SK-N-SH treated with all-trans-retinoic acid at 6 μM for 48 hours (cell line): ENCODE measurements at regions not wholly inside any gene's neighbourhood (a gene's known extent, or its start where the extent isn't known, plus 50 kb on each side); places are given as distances from the start of the nearest gene placed in this dataset.

Experiments
- ATAC-seq: fragments of 200-7000 bp; cut with Tn5 transposase; 3 replicates; pipeline ENCODE4 v1.9.1; 2020; ENCODE audit warnings: mild to moderate bottlenecking, moderate library complexity
- ARNTL ChIP-seq: fragments of 450-650 bp; formaldehyde crosslinking; IDR thresholded peaks from 2 replicates; pipeline ENCODE4 v1.5.0; 2020; ENCODE audit warnings: low read depth, mild to moderate bottlenecking, moderate library complexity, borderline replicate concordance
- BACH2 ChIP-seq: fragments of 250-450 bp; sonication (Bioruptor Pico); IDR thresholded peaks from 2 replicates; pipeline ENCODE4 v1.9.0; 2021; ENCODE audit warnings: mild to moderate bottlenecking, borderline replicate concordance
- CSDC2 ChIP-seq: fragments of 250-450 bp; sonication (Bioruptor Pico); IDR thresholded peaks from 2 replicates; pipeline ENCODE4 v1.5.0; 2020; ENCODE audit warnings: mild to moderate bottlenecking, moderate library complexity
- ESRRG ChIP-seq: fragments of 250-450 bp; sonication (Bioruptor Pico); IDR thresholded peaks from 2 replicates; pipeline ENCODE4 v1.6.1; 2021; ENCODE audit warnings: mild to moderate bottlenecking
- GLIS3 ChIP-seq: fragments of 250-450 bp; sonication (Bioruptor Pico); IDR thresholded peaks from 2 replicates; pipeline ENCODE4 v1.5.0; 2020; ENCODE audit warnings: mild to moderate bottlenecking, moderate library complexity
- ISL1 ChIP-seq: fragments of 250-450 bp; sonication (Bioruptor Pico); IDR thresholded peaks from 2 replicates; pipeline ENCODE4 v2.1.2; 2022; ENCODE audit warnings: mild to moderate bottlenecking, moderate library complexity
- OSR1 ChIP-seq: fragments of 250-450 bp; sonication (Bioruptor Pico); IDR thresholded peaks from 2 replicates; pipeline ENCODE4 v1.8.0; 2022; ENCODE audit warnings: moderate library complexity, mild to moderate bottlenecking, inconsistent platforms
- PPARA ChIP-seq: fragments of 250-450 bp; sonication (Bioruptor Pico); IDR thresholded peaks from 2 replicates; pipeline ENCODE4 v1.5.0; 2020; ENCODE audit warnings: mild to moderate bottlenecking, borderline replicate concordance
- RARB ChIP-seq: fragments of 250-450 bp; sonication (Bioruptor Pico); IDR thresholded peaks from 2 replicates; pipeline ENCODE4 v1.8.0; 2021; ENCODE audit warnings: mild to moderate bottlenecking, moderate library complexity
- SNAI2 ChIP-seq: fragments of 250-450 bp; sonication (Bioruptor Pico); IDR thresholded peaks from 2 replicates; pipeline ENCODE4 v1.5.0; 2020; ENCODE audit warnings: mild to moderate bottlenecking, moderate library complexity
- TCF4 ChIP-seq: fragments of 250-450 bp; sonication (Bioruptor Pico); IDR thresholded peaks from 2 replicates; pipeline ENCODE4 v1.8.0; 2021; ENCODE audit warnings: mild to moderate bottlenecking, moderate library complexity, borderline replicate concordance
- TOX ChIP-seq: fragments of 250-450 bp; sonication (Bioruptor Pico); IDR thresholded peaks from 2 replicates; pipeline ENCODE4 v1.8.0; 2021; ENCODE audit warnings: mild to moderate bottlenecking, moderate library complexity, borderline replicate concordance
- ZFP3 ChIP-seq: fragments of 250-450 bp; sonication (Bioruptor Pico); IDR thresholded peaks from 2 replicates; pipeline ENCODE4 v1.5.0; 2020; ENCODE audit warnings: mild to moderate bottlenecking, moderate library complexity
- ZFP30 ChIP-seq: fragments of 450-650 bp; formaldehyde crosslinking; IDR thresholded peaks from 2 replicates; pipeline ENCODE4 v1.5.0; 2022; ENCODE audit warnings: mild to moderate bottlenecking, moderate library complexity
- ZNF565 ChIP-seq: fragments of 450-650 bp; formaldehyde crosslinking; conservative IDR thresholded peaks from 2 replicates; pipeline ENCODE4 v1.5.0; 2020; ENCODE audit warnings: low read depth, mild to moderate bottlenecking, moderate library complexity
- ZNF70 ChIP-seq: fragments of 450-650 bp; formaldehyde crosslinking; IDR thresholded peaks from 2 replicates; pipeline ENCODE4 v1.5.0; 2020; ENCODE audit warnings: mild to moderate bottlenecking, moderate library complexity
- ZNF8 ChIP-seq: fragments of 450-650 bp; formaldehyde crosslinking; IDR thresholded peaks from 2 replicates; pipeline ENCODE4 v1.5.0; 2020; ENCODE audit warnings: mild to moderate bottlenecking, moderate library complexity
- TF ChIP-seq, protein P1 (sequence below): fragments of 250-450 bp; sonication (Bioruptor Pico); IDR thresholded peaks from 2 replicates; pipeline ENCODE4 v1.8.0; 2021; ENCODE audit warnings: low read depth, mild to moderate bottlenecking, moderate library complexity, borderline replicate concordance
- TF ChIP-seq, protein P2 (sequence below): fragments of 250-450 bp; sonication (Bioruptor Pico); IDR thresholded peaks from 2 replicates; pipeline ENCODE4 v1.5.1; 2021; ENCODE audit warnings: mild to moderate bottlenecking, moderate library complexity
- TF ChIP-seq, protein P3 (sequence below): fragments of 250-450 bp; sonication (Bioruptor Pico); IDR thresholded peaks from 2 replicates; pipeline ENCODE4 v1.5.1; 2020; ENCODE audit warnings: low read depth, mild to moderate bottlenecking, moderate library complexity
- TF ChIP-seq, protein P4 (sequence below): fragments of 250-450 bp; sonication (Bioruptor Pico); IDR thresholded peaks from 2 replicates; pipeline ENCODE4 v1.8.0; 2020; ENCODE audit warnings: mild to moderate bottlenecking, moderate library complexity, borderline replicate concordance
- TF ChIP-seq, protein P5 (sequence below): fragments of 250-450 bp; sonication (Bioruptor Pico); IDR thresholded peaks from 2 replicates; pipeline ENCODE4 v1.5.0; 2020; ENCODE audit warnings: mild to moderate bottlenecking, moderate library complexity

DNA sequence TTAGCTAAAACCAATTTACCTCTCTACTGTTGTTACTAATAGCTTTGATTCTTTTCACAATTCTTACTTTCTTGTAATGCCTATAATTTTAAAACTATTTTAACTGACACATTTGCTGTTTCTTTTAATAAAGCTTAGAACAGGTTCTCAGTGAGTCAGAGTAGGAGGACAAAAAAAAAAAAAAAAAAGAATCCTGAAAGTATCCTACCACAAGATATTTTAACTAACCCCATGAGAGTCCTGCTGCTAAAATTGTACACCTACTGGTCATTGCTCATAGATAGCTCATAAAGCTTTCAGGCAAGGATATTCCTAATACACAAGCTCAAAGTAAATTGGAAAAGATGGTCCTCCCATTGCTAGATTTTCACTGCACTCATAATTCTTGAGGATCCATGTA lies 301.0 kb downstream of the CENPW start:
- ATAC-seq, result no peak
- TF ChIP-seq ZFP3 (CRISPR knock-in tag) (no peak), GLIS3 (CRISPR knock-in tag) (no peak), TOX (CRISPR knock-in tag) (no peak), ZNF70 (CRISPR knock-in tag) (no peak), OSR1 (CRISPR knock-in tag) (no peak)
- TF ChIP-seq, protein P1, sequence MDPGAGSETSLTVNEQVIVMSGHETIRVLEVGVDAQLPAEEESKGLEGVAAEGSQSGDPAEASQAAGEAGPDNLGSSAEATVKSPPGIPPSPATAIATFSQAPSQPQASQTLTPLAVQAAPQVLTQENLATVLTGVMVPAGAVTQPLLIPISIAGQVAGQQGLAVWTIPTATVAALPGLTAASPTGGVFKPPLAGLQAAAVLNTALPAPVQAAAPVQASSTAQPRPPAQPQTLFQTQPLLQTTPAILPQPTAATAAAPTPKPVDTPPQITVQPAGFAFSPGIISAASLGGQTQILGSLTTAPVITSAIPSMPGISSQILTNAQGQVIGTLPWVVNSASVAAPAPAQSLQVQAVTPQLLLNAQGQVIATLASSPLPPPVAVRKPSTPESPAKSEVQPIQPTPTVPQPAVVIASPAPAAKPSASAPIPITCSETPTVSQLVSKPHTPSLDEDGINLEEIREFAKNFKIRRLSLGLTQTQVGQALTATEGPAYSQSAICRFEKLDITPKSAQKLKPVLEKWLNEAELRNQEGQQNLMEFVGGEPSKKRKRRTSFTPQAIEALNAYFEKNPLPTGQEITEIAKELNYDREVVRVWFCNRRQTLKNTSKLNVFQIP (CRISPR knock-in tag), result no peak
- TF ChIP-seq, all 23 proteins: peak for 0

DNA sequence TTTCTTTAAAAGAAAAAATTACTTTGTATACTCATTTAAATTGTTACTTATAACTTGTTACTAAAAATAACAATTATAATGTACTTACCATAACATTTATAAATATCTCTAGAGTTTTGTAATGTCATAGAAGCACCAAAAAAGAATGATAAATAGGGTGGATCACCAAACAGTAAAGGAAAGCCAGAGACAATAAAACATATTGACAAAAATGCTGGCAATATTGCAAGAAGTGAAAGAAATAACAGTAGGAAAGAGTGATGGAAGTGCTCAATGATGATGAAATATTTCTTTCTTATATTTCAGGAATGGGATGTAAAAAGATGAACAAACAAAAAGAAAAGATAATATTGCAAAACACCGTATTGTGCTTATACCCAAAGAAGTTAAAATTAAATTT lies 301.7 kb downstream of the CENPW start:
- ATAC-seq, result no peak
- no peak for TF ChIP-seq ZNF8 (CRISPR knock-in tag)
- no peak for TF ChIP-seq SNAI2 (CRISPR knock-in tag)
- no peak for TF ChIP-seq ISL1 (CRISPR knock-in tag)
- no peak for TF ChIP-seq OSR1 (CRISPR knock-in tag)
- TF ChIP-seq, protein P2, sequence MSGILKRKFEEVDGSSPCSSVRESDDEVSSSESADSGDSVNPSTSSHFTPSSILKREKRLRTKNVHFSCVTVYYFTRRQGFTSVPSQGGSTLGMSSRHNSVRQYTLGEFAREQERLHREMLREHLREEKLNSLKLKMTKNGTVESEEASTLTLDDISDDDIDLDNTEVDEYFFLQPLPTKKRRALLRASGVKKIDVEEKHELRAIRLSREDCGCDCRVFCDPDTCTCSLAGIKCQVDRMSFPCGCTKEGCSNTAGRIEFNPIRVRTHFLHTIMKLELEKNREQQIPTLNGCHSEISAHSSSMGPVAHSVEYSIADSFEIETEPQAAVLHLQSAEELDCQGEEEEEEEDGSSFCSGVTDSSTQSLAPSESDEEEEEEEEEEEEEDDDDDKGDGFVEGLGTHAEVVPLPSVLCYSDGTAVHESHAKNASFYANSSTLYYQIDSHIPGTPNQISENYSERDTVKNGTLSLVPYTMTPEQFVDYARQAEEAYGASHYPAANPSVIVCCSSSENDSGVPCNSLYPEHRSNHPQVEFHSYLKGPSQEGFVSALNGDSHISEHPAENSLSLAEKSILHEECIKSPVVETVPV (CRISPR knock-in tag), result no peak
- no peak for TF ChIP-seq TCF4 (CRISPR knock-in tag)
- TF ChIP-seq, protein P3, sequence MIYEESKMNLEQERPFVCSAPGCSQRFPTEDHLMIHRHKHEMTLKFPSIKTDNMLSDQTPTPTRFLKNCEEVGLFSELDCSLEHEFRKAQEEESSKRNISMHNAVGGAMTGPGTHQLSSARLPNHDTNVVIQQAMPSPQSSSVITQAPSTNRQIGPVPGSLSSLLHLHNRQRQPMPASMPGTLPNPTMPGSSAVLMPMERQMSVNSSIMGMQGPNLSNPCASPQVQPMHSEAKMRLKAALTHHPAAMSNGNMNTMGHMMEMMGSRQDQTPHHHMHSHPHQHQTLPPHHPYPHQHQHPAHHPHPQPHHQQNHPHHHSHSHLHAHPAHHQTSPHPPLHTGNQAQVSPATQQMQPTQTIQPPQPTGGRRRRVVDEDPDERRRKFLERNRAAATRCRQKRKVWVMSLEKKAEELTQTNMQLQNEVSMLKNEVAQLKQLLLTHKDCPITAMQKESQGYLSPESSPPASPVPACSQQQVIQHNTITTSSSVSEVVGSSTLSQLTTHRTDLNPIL (CRISPR knock-in tag), result no peak
- TF ChIP-seq, protein P4, sequence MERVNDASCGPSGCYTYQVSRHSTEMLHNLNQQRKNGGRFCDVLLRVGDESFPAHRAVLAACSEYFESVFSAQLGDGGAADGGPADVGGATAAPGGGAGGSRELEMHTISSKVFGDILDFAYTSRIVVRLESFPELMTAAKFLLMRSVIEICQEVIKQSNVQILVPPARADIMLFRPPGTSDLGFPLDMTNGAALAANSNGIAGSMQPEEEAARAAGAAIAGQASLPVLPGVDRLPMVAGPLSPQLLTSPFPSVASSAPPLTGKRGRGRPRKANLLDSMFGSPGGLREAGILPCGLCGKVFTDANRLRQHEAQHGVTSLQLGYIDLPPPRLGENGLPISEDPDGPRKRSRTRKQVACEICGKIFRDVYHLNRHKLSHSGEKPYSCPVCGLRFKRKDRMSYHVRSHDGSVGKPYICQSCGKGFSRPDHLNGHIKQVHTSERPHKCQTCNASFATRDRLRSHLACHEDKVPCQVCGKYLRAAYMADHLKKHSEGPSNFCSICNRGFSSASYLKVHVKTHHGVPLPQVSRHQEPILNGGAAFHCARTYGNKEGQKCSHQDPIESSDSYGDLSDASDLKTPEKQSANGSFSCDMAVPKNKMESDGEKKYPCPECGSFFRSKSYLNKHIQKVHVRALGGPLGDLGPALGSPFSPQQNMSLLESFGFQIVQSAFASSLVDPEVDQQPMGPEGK, result no peak
- TF ChIP-seq, protein P1 (CRISPR knock-in tag), result no peak
- no peak for TF ChIP-seq ZFP30 (CRISPR knock-in tag)
- TF ChIP-seq BACH2 (CRISPR knock-in tag), result no peak
- TF ChIP-seq ESRRG (CRISPR knock-in tag), result no peak
- no peak for TF ChIP-seq GLIS3 (CRISPR knock-in tag)

DNA sequence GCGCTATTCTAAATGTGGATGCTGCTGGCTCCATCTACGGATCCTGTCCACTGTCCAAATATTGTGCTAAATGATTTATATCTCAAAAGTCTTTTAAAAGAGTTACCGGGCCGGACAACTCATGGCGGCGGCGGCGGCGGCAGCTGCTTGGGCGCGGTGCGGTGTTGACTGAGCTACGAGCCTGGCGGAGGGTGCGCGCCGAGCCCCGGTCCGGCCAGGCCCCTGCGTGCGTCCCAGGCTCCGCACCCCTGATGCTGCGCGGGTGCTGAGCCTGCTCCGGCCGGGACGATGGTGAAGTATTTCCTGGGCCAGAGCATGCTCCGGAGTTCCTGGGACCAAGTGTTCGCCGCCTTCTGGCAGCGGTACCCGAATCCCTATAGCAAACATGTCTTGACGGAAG lies 303.4 kb downstream of the CENPW start:
- ATAC-seq, result no peak
- no peak for TF ChIP-seq PPARA (CRISPR knock-in tag)
- TF ChIP-seq, protein P5, sequence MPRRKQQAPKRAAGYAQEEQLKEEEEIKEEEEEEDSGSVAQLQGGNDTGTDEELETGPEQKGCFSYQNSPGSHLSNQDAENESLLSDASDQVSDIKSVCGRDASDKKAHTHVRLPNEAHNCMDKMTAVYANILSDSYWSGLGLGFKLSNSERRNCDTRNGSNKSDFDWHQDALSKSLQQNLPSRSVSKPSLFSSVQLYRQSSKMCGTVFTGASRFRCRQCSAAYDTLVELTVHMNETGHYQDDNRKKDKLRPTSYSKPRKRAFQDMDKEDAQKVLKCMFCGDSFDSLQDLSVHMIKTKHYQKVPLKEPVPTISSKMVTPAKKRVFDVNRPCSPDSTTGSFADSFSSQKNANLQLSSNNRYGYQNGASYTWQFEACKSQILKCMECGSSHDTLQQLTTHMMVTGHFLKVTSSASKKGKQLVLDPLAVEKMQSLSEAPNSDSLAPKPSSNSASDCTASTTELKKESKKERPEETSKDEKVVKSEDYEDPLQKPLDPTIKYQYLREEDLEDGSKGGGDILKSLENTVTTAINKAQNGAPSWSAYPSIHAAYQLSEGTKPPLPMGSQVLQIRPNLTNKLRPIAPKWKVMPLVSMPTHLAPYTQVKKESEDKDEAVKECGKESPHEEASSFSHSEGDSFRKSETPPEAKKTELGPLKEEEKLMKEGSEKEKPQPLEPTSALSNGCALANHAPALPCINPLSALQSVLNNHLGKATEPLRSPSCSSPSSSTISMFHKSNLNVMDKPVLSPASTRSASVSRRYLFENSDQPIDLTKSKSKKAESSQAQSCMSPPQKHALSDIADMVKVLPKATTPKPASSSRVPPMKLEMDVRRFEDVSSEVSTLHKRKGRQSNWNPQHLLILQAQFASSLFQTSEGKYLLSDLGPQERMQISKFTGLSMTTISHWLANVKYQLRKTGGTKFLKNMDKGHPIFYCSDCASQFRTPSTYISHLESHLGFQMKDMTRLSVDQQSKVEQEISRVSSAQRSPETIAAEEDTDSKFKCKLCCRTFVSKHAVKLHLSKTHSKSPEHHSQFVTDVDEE (CRISPR knock-in tag), result no peak
- no peak for TF ChIP-seq RARB
- TF ChIP-seq ESRRG (CRISPR knock-in tag), result no peak
- no peak for TF ChIP-seq ZNF70 (CRISPR knock-in tag)
- no peak for TF ChIP-seq TCF4 (CRISPR knock-in tag)
- TF ChIP-seq ZFP30 (CRISPR knock-in tag), result no peak
- TF ChIP-seq ISL1 (CRISPR knock-in tag), result no peak
- no peak for TF ChIP-seq ZNF565
- no peak for TF ChIP-seq TOX (CRISPR knock-in tag)
- TF ChIP-seq OSR1 (CRISPR knock-in tag), result no peak
- TF ChIP-seq SNAI2 (CRISPR knock-in tag), result no peak
- TF ChIP-seq CSDC2 (CRISPR knock-in tag), result no peak
- no peak for TF ChIP-seq GLIS3 (CRISPR knock-in tag)
- no peak for TF ChIP-seq BACH2 (CRISPR knock-in tag)
- TF ChIP-seq, protein P3 (CRISPR knock-in tag), result no peak
- TF ChIP-seq ARNTL (CRISPR knock-in tag), result no peak
- TF ChIP-seq, protein P4, result no peak
